Activated T-helper 1 cell treated with anti-CD3 and anti-CD28 coated beads, Interleukin-2, amount 50 U/mL, for 16 hours (primary cell): ENCODE measurements at regions not wholly inside any gene's neighbourhood (a gene's known extent, or its start where the extent isn't known, plus 50 kb on each side); places are given as distances from the start of the nearest gene placed in this dataset.
"Not testable (repeated sequence)": the region's sequence is repeated elsewhere in the genome, so short reads cannot be mapped to it uniquely, and the experiment has no call there.

Source experiments
- DNase-seq, 2 donors: peaks; one replicate each; pipeline ENCODE4 v3.0.0-alpha.2; 2020; ENCODE audit warnings: low read depth in 1 of 2, low spot score in 1 of 2

DNA sequence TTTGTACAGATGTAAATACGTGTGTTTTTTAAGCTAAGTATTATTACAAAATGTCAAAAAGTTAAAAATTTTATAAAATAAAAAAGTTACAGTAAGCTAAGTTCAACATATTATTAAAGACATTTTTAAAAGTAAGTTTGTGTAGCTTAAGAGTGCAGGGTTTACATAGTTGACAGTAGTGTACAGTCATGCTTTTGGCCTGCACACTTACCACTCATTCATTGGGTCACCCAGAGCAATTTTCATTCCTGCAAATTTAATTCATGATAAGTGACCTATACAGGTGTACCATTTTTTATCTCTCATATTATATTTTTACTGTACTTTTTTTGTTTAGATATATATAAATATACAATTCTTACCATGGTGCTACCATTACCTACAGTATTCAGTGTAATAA is 769.9 kb upstream of the SLITRK6 start:
- DNase-seq: no peak

DNA sequence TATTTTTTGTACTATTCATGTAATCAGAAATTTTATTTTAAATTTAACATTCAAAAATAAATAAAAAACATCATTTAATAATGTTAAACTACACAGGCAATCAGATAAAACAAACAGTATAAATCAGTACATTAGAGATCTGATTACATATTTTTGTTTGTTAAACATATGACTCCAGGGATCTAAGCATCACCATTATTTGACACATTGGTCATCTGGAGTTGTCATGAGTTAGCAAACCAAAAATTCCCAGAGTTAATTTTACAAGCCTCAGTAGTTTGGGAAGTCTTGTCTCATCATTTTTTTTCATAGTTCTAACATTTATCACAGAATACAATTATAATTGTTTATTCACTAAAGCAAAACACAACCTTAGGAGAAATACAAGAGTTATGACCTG is 770.8 kb upstream of the SLITRK6 start:
- DNase-seq: no peak

DNA sequence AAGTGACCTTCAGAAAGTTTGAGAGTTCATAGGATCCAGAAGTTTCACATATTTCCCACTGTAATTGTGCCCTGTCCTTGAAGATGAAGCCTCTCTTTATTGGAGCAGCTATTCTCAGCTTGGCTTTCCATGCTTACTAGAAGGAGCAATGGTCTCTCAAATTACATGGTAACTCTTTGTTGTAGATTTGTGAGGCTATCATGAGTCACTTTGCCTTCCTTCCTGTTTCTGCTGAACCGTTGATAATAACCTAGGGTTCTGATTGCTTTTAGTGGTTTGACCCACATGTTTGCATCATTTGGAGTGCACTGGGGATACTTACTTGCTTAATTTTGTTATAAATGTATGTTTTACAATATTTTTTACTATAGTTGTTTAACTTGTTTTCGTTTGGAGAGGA is 772.9 kb upstream of the SLITRK6 start:
- no peak for DNase-seq

- DNase-seq: no peak
Observed at GRCh38 chr13:86579662-86580061, 780.4 kb upstream of the SLITRK6 start.

DNA sequence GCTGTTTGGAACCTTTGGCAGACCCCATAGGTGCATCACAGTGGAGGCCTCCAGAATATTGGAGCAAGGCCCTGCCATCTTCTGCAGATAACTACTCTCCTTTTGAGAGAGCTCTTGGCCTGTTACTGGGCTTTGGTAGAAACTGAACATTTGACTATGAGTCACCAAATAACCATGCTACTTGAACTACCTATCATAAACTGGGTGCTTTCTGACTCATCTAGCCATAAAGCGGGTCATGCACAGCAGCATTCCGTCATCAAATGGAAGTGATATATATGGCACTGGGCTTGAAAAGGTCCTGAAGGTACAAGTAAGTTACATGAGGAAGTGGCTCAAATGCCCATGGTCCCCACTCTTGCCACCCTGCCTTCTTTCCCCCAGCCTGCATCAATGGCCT is 782.5 kb upstream of the SLITRK6 start:
- no peak for DNase-seq

DNA sequence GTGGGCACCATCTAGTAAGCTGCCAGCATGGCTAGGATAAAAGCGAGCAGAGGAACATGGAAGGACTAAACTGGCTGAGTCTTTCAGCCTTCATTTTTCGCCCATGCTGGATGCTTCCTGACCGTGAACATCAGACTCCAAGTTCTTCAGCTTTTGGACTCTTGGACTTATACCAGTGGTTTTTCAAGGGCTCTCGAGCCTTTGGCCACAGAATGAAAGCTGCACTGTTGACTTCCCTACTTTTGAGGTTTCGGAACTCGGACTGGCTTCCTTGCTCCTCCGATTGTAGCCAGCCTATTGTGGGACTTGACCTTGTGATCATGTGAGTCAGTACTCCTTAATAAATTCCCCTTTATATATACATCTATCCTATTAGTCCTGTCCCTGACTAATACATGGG is 785.1 kb upstream of the SLITRK6 start:
- DNase-seq: no peak

DNA sequence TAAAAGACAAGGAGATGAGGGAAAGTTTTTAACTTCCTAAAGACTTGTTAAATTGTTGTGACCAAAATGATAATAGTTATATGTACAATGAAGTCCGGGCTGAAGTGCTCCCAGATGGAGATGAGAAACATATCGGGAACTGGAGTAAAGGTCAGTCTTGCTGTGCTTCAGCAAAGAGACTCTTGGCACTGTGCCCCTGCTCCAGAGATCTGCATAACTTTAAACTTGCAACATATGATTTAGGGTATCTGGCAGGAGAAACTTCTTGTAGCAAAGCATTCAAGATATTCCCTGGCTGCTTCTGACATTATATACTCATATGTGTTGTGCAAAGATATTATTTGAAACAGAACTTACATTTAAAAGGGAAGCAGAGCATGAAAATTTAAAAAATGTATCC is 786.6 kb upstream of the SLITRK6 start:
- no peak for DNase-seq

GRCh38 chr13:86591862-86592261 is 792.6 kb upstream of the SLITRK6 start:
- no peak for DNase-seq

DNA sequence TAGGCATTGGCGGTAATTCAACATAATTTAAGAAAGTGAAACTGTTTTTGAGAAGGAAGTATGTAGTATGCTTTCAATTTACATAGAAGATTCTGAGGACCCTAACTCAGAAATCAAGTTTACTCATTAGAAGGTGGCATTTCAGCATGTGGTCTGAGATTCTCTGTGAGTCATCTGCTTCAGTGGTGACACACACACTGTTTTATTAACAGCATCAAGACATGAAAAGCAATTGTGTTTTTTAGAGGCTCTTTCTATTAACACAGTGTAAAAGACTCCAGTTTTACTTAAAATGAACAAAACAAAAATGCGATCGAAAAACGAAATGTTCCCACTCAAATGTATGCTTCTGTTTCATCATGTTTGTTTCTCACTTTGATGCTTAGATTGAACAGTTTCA is 802.1 kb upstream of the SLITRK6 start:
- no peak for DNase-seq

GRCh38 chr13:86606264-86606663 is 807.0 kb upstream of the SLITRK6 start:
- no peak for DNase-seq

- DNase-seq: no peak
Observed at GRCh38 chr13:86608701-86609100, 809.5 kb upstream of the SLITRK6 start.

- no peak for DNase-seq
Observed at GRCh38 chr13:86633346-86633745, 834.1 kb upstream of the SLITRK6 start.

DNA sequence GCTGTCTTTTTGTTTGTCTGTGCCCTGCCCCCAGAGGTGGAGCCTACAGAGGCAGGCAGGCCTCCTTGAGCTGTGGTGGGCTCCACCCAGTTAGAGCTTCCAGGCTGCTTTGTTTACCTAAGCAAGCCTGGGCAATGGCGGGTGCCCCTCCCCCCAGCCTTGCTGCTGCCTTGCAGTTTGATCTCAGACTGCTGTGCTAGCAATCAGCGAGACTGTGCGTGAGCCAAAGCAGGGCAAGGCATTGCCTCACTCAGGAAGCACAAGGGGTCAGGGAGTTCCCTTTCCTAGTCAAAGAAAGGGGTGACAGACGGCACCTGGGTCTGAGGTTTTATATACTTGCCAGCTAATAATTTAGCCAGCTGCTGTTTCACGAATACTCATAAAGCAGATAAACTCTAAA is 852.0 kb upstream of the SLITRK6 start:
- not testable (repeated sequence) for DNase-seq

DNA sequence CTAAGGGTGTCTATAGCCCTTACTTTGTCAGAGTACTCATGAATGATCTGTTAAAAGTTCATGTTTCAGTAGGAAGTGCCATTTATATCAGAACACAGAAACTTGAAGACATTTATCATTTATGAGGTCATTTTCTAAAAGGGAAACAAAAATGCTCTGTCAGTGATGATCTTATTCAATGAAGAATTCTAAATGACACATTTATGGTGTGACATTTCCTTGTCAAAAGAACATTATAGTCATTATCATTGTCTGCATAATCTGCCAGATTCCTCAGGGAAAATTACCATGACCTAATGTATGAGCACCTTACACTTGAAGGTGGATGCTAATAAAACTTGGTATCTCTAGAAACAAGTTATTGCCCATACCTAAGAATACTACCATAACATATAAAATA is 853.8 kb upstream of the SLITRK6 start:
- no peak for DNase-seq

DNA sequence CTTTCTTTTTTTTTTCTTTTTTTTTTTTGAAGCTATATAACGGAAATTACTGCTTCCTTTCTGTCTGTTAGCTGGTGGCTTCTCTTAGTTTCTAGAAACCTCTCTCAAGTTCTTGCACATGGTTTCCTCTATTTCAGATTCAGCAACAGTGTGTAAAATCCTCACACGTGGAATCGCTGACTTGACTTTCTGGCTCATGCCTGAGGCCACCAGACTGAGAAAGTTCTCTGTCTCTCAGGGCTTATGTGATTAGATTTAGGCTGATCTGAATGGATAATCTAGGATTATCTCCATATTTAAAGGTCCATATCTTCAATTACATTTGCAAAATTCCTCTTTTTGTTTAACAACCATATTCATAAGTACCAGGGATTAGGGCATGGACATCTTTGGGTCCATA is 856.3 kb upstream of the SLITRK6 start:
- no peak for DNase-seq

GRCh38 chr13:86660090-86660489 is 860.9 kb upstream of the SLITRK6 start:
- DNase-seq: no peak

DNA sequence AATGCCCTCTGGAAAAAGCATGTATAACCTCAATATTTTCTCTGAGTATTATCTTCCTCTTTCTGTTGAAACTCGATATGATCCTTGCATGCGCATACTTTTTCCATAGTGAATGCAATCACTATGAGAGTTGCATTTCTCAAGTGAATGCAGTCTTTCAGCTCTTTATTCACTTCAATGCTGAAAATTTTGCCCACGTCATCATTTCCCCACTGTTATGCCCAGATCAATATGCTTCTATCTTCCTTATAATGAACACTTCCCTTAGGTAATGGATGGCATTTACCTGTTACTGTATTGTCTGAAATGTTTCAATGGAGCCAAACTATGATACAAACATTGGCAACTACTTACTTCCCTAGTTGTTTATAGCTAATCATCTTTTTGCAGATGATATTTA is 866.6 kb upstream of the SLITRK6 start:
- DNase-seq: no peak

GRCh38 chr13:86673931-86674431 is 874.8 kb upstream of the SLITRK6 start:
- DNase-seq: no peak

DNA sequence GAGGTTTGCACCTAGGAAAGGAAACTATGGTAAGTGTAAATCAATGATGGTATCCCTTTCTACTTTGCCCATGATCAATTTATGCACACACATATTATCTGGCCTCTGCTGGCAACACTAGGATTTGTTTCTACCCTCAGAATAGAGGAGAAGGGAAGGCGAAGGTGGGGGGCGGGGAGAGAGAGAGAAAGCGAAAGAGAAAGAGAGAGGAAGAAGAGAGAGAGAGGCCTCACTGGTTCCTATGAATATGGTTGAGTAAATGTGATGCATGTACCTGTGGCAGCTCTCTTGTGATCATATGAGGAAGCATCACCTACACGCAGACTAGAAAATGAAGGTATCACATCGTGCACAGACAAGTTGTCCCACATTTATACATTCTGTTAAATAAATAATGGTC is 882.0 kb upstream of the SLITRK6 start:
- no peak for DNase-seq

GRCh38 chr13:86684402-86684801 is 885.2 kb upstream of the SLITRK6 start:
- no peak for DNase-seq

- no peak for DNase-seq
Observed at GRCh38 chr13:86689911-86690310, 890.7 kb upstream of the SLITRK6 start.

DNA sequence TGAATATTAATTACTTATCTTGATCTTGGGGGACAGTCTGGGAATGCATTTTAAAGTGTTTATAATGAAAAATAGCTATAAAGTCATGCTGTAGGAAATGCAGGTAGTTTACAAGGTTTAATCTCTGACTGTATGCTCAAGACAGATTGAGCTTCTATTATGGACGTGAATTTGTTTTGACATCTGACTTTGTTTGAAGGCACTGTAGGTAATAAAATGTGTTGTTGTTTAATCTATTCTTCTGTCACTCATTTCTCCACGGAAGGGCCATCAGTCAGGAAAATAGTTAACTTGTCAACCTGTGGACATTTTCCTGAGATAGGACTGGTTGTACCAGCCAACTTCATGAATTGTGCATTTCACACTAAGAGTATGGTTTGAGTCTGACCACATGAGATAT is 893.1 kb upstream of the SLITRK6 start:
- DNase-seq: no peak

DNA sequence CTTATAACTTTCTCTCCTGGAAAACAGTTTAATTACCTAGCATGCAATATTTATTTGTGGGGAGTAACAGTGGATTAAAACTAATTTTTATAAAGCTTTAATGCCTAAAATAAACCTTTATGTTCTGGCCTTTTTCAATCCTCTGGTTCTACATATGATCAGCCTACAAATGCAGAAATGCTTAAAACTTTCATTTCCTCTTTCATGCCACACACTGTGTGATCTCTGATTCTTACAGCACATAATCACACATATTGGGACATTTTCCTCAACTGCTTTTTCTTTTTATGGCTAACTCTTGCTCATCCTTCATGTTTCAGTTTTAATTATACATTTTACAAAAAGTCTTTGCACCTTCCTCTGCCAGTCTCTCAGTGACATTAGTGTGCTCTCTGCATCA is 910.8 kb upstream of the SLITRK6 start:
- no peak for DNase-seq

DNA sequence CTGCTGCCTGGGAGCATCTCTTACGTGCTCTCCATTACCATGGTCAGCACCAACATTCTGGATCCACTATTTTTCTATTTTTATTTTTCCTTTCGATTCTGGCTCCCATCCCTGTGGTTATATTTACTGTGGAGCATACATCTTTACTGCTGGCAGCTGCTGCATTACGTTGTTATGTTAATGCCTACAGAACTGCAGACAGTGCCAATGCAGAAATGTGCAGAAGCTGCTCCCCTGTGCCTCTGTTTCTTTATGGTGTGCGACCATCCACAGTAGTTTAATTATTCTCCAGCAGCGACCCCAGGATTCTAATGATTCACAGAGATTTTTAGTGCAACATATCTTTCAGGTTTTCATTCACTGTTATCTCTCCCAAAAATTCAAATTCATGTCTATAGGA is 911.7 kb upstream of the SLITRK6 start:
- DNase-seq: no peak
